Fibroblast of lung (primary cell): ENCODE measurements at regions not wholly inside any gene's neighbourhood (a gene's known extent, or its start where the extent isn't known, plus 50 kb on each side); places are given as distances from the start of the nearest gene placed in this dataset.

Experiments
- DNase-seq, 2 donors: peaks; one replicate each; pipeline versions ENCODE4 v3.0.0 to v3.0.0-alpha.2; 2010; ENCODE audit warnings: low read depth in 2 of 2
- H2AFZ ChIP-seq: 2 replicates; pipeline ENCODE4 v1.5.1; 2012; ENCODE audit warnings: low read length, control low read depth, inconsistent platforms
- H3K27ac ChIP-seq: 2 replicates; pipeline ENCODE4 v1.5.1; 2011; ENCODE audit warnings: low read length, control low read depth; ENCODE audit not compliant: insufficient read depth
- H3K27me3 ChIP-seq: 2 replicates; pipeline ENCODE4 v1.5.1; 2011; ENCODE audit warnings: mild to moderate bottlenecking, low read length; ENCODE audit not compliant: control insufficient read depth, insufficient read depth
- H3K36me3 ChIP-seq: 2 replicates; pipeline ENCODE4 v1.5.1; 2011; ENCODE audit warnings: low read length; ENCODE audit not compliant: control insufficient read depth, insufficient read depth
- H3K4me1 ChIP-seq: 2 replicates; pipeline ENCODE4 v1.5.1; 2011; ENCODE audit warnings: low read length; ENCODE audit not compliant: control insufficient read depth, insufficient read depth; ENCODE audit errors: extremely low read depth
- H3K4me2 ChIP-seq: 2 replicates; pipeline ENCODE4 v1.5.1; 2011; ENCODE audit warnings: low read length, control low read depth; ENCODE audit not compliant: insufficient read depth; ENCODE audit errors: extremely low read depth
- H3K4me3 ChIP-seq, 4 experiments: fragments of 200-600 bp in 1 of 4; sonication (generic) in 1 of 4; replicated peaks in 1 of 4; 2 replicates each; pipeline ENCODE4 v1.5.1; 2011 to 2016; ENCODE audit warnings: low read length in 4 of 4, low read depth in 3 of 4, mild to moderate bottlenecking in 3 of 4, control low read depth in 2 of 4, inconsistent platforms in 1 of 4, mixed read lengths in 1 of 4; ENCODE audit not compliant: insufficient read depth in 1 of 4; ENCODE audit errors: control extremely low read depth in 1 of 4
- H3K79me2 ChIP-seq: 2 replicates; pipeline ENCODE4 v1.5.1; 2012; ENCODE audit warnings: mild to moderate bottlenecking, low read length, inconsistent platforms; ENCODE audit not compliant: control insufficient read depth, insufficient read depth
- H3K9ac ChIP-seq: 2 replicates; pipeline ENCODE4 v1.5.1; 2011; ENCODE audit warnings: mild to moderate bottlenecking, low read length, control low read depth; ENCODE audit not compliant: insufficient read depth
- H3K9me3 ChIP-seq: 2 replicates; pipeline ENCODE4 v1.5.1; 2012; ENCODE audit warnings: low read depth, low read length; ENCODE audit not compliant: control insufficient read depth, insufficient read depth
- H4K20me1 ChIP-seq: 2 replicates; pipeline ENCODE4 v1.5.1; 2011; ENCODE audit warnings: low read length; ENCODE audit not compliant: control insufficient read depth, insufficient read depth; ENCODE audit errors: extremely low read depth
- CTCF ChIP-seq, 2 donors: IDR thresholded peaks in 1 of 2; conservative IDR thresholded peaks in 1 of 2; 1 replicate in 1 of 2; 2 replicates in 1 of 2; pipeline ENCODE4 v1.5.1; 2011 to 2012; ENCODE audit warnings: low read length in 2 of 2, control low read depth in 1 of 2, inconsistent platforms in 1 of 2, low read depth in 1 of 2, mild to moderate bottlenecking in 1 of 2
- EZH2 ChIP-seq: IDR thresholded peaks from 2 replicates; pipeline ENCODE4 v1.5.1; 2012; ENCODE audit warnings: low read length, control low read depth, mild to moderate bottlenecking; ENCODE audit errors: missing control alignments

- Histone ChIP-seq H4K20me1 (no peaks in the 10 kb centered on the region), H3K4me3 (no peak overlapping the region), H3K27ac (no peak overlapping the region), H3K4me2 (no peak overlapping the region), H2AFZ (no peak overlapping the region), H3K9ac (no peak overlapping the region), H3K9me3 (no peaks in the 10 kb centered on the region), H3K27me3 (no peaks in the 10 kb centered on the region), H3K36me3 (no peaks in the 10 kb centered on the region), H3K79me2 (no peaks in the 10 kb centered on the region), H3K4me1 (no peaks in the 10 kb centered on the region)
- no peak for DNase-seq
- TF ChIP-seq CTCF (conservative IDR thresholded peaks at IDR 0.05 in 1 of 2, IDR thresholded peaks at IDR 0.05 in 1 of 2; ENCODE audit: low read depth in 1 of 2, low read length in 2 of 2) (no peak), EZH2 (no peak)
These were observed 171.8 kb upstream of the WSCD1 start for GRCh38 chr17:5898406-5898805.

GRCh38 chr17:5899496-5900195, 170.5 kb upstream of the WSCD1 start:
- no peak overlapping the region for H3K27ac ChIP-seq
- H3K4me3 ChIP-seq: no peak overlapping the region
- H3K9me3 ChIP-seq: no peaks in the 10 kb centered on the region
- no peaks in the 10 kb centered on the region for H3K27me3 ChIP-seq
- DNase-seq: no peak
- no peak overlapping the region for H3K4me2 ChIP-seq
- no peaks in the 10 kb centered on the region for H3K4me1 ChIP-seq
- TF ChIP-seq EZH2 (no peak), CTCF (conservative IDR thresholded peaks at IDR 0.05 in 1 of 2, IDR thresholded peaks at IDR 0.05 in 1 of 2; ENCODE audit: low read depth in 1 of 2, low read length in 2 of 2) (no peak)
- no peak overlapping the region for H2AFZ ChIP-seq
- no peak overlapping the region for H3K9ac ChIP-seq
- H3K79me2 ChIP-seq: no peaks in the 10 kb centered on the region
- H4K20me1 ChIP-seq: no peaks in the 10 kb centered on the region
- H3K36me3 ChIP-seq: no peaks in the 10 kb centered on the region

- no peaks in the 10 kb centered on the region for H3K79me2 ChIP-seq
- TF ChIP-seq CTCF (conservative IDR thresholded peaks at IDR 0.05 in 1 of 2, IDR thresholded peaks at IDR 0.05 in 1 of 2; ENCODE audit: low read depth in 1 of 2, low read length in 2 of 2) (no peak), EZH2 (no peak)
- no peaks in the 10 kb centered on the region for H3K36me3 ChIP-seq
- no peaks in the 10 kb centered on the region for H3K4me1 ChIP-seq
- no peaks in the 10 kb centered on the region for H4K20me1 ChIP-seq
- no peak overlapping the region for H3K4me2 ChIP-seq
- no peak overlapping the region for H2AFZ ChIP-seq
- H3K4me3 ChIP-seq: no peak overlapping the region
- no peak for DNase-seq
- no peak overlapping the region for H3K9ac ChIP-seq
- H3K27me3 ChIP-seq: no peaks in the 10 kb centered on the region
- no peaks in the 10 kb centered on the region for H3K9me3 ChIP-seq
- no peak overlapping the region for H3K27ac ChIP-seq
These were observed 168.4 kb upstream of the WSCD1 start for GRCh38 chr17:5901731-5902130.
